Lower leg skin (tissue), 3 donors: ENCODE measurements at regions not wholly inside any gene's neighbourhood (a gene's known extent, or its start where the extent isn't known, plus 50 kb on each side); places are given as distances from the start of the nearest gene placed in this dataset.
"Not testable (repeated sequence)": the region's sequence is repeated elsewhere in the genome, so short reads cannot be mapped to it uniquely, and the experiment has no call there.

Experiments
- CTCF ChIP-seq, 3 donors: fragments of 450-650 bp; IDR thresholded peaks; one replicate each; pipeline ENCODE4 v1.5.1; 2016; ENCODE audit warnings: antibody characterized with exemption in 3 of 3, mild to moderate bottlenecking in 3 of 3, moderate library complexity in 2 of 3
- POLR2A ChIP-seq, 2 donors: fragments of 450-650 bp; IDR thresholded peaks; one replicate each; pipeline ENCODE4 v1.6.1; 2016 to 2017; ENCODE audit warnings: antibody characterized with exemption in 2 of 2, mild to moderate bottlenecking in 1 of 2, moderate library complexity in 1 of 2

- TF ChIP-seq CTCF, POLR2A (IDR thresholded peaks at IDR 0.05): not testable (repeated sequence)
These were observed 682.9 kb downstream of the ZEB2 start for GRCh38 chr2:143837055-143837454.
